HCT116 (cell line): ENCODE measurements at regions not wholly inside any gene's neighbourhood (a gene's known extent, or its start where the extent isn't known, plus 50 kb on each side); places are given as distances from the start of the nearest gene placed in this dataset.

Source experiments
- ATF3 ChIP-seq: IDR thresholded peaks from 2 replicates; pipeline ENCODE4 v1.6.1; 2012
- MAX ChIP-seq: IDR thresholded peaks from 2 replicates; pipeline ENCODE4 v1.6.1; 2012
- POLR2A ChIP-seq: IDR thresholded peaks from 2 replicates; pipeline ENCODE4 v1.7.0; 2011; ENCODE audit warnings: borderline replicate concordance; ENCODE audit not compliant: insufficient read depth, insufficient read length; ENCODE audit errors: extremely low read depth
- SP1 ChIP-seq: IDR thresholded peaks from 2 replicates; pipeline ENCODE4 v1.6.1; 2012; ENCODE audit warnings: low read depth
- YY1 ChIP-seq: IDR thresholded peaks from 2 replicates; pipeline ENCODE4 v1.6.1; 2011; ENCODE audit warnings: low read length, low read depth, moderate library complexity, mild to moderate bottlenecking; ENCODE audit not compliant: insufficient replicate concordance; ENCODE audit errors: extremely low read depth
- TF ChIP-seq, protein P1 (sequence below), 3 experiments: fragments of 200-600 bp in 1 of 3; sonication (generic) in 1 of 3; IDR thresholded peaks in 2 of 3; conservative IDR thresholded peaks in 1 of 3; 2 replicates each; pipeline ENCODE4 v1.5.1; 2012 to 2017; ENCODE audit warnings: low read depth in 2 of 3, low read length in 2 of 3, antibody characterized with exemption in 1 of 3, borderline replicate concordance in 1 of 3, control low read depth in 1 of 3, mild to moderate bottlenecking in 1 of 3, mixed read lengths in 1 of 3, mixed run types in 1 of 3, moderate library complexity in 1 of 3; ENCODE audit not compliant: insufficient read depth in 1 of 3
- TF ChIP-seq, protein P2 (sequence below): IDR thresholded peaks from 2 replicates; pipeline ENCODE4 v1.6.1; 2012; ENCODE audit warnings: low read depth

DNA sequence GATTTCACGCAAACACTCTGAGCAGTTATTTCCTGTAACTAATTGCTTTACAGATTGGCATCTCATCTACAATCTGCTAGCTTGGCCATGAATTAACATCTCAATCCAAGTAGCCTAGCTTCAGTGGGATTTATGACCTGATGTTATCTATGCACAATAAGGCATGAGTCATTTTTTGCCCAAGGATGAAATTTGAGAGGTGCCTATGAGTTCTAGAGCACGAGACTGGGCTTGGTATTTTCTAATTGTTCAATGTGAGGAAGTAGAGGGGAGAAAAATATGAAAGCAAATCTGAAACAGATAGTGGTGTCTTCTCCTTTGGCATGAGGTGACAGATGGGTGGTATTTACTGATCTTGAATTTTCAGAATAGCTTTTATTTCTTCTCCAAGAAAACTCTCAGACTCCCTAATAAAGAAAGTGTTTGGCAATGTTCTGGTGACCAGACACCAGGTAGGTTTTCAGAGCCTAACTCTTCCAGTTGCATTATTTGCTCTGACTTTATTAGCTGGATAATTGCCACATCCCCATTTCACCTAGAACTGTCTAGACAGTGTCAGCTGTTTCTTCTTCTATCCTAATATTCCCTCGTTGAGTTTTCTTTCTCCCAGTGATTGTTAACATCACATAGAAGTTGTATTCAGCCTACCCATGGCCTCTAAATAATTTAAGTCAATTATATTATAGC is 301.0 kb upstream of the UMPS start:
- TF ChIP-seq MAX: no peak
- TF ChIP-seq, protein P1, sequence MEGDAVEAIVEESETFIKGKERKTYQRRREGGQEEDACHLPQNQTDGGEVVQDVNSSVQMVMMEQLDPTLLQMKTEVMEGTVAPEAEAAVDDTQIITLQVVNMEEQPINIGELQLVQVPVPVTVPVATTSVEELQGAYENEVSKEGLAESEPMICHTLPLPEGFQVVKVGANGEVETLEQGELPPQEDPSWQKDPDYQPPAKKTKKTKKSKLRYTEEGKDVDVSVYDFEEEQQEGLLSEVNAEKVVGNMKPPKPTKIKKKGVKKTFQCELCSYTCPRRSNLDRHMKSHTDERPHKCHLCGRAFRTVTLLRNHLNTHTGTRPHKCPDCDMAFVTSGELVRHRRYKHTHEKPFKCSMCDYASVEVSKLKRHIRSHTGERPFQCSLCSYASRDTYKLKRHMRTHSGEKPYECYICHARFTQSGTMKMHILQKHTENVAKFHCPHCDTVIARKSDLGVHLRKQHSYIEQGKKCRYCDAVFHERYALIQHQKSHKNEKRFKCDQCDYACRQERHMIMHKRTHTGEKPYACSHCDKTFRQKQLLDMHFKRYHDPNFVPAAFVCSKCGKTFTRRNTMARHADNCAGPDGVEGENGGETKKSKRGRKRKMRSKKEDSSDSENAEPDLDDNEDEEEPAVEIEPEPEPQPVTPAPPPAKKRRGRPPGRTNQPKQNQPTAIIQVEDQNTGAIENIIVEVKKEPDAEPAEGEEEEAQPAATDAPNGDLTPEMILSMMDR (IDR thresholded peaks at IDR 0.05 in 2 of 3, conservative IDR thresholded peaks at IDR 0.05 in 1 of 3; ENCODE audit: borderline replicate concordance in 1 of 3, insufficient read depth in 1 of 3, low read depth in 2 of 3, low read length in 2 of 3): no peak
- TF ChIP-seq POLR2A: no peak
- no peak for TF ChIP-seq SP1
- no peak for TF ChIP-seq ATF3
- TF ChIP-seq, protein P2, sequence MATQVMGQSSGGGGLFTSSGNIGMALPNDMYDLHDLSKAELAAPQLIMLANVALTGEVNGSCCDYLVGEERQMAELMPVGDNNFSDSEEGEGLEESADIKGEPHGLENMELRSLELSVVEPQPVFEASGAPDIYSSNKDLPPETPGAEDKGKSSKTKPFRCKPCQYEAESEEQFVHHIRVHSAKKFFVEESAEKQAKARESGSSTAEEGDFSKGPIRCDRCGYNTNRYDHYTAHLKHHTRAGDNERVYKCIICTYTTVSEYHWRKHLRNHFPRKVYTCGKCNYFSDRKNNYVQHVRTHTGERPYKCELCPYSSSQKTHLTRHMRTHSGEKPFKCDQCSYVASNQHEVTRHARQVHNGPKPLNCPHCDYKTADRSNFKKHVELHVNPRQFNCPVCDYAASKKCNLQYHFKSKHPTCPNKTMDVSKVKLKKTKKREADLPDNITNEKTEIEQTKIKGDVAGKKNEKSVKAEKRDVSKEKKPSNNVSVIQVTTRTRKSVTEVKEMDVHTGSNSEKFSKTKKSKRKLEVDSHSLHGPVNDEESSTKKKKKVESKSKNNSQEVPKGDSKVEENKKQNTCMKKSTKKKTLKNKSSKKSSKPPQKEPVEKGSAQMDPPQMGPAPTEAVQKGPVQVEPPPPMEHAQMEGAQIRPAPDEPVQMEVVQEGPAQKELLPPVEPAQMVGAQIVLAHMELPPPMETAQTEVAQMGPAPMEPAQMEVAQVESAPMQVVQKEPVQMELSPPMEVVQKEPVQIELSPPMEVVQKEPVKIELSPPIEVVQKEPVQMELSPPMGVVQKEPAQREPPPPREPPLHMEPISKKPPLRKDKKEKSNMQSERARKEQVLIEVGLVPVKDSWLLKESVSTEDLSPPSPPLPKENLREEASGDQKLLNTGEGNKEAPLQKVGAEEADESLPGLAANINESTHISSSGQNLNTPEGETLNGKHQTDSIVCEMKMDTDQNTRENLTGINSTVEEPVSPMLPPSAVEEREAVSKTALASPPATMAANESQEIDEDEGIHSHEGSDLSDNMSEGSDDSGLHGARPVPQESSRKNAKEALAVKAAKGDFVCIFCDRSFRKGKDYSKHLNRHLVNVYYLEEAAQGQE: no peak
- TF ChIP-seq YY1: no peak
